Neuronal stem cell (in vitro differentiated cells): ENCODE measurements at regions not wholly inside any gene's neighbourhood (a gene's known extent, or its start where the extent isn't known, plus 50 kb on each side); places are given as distances from the start of the nearest gene placed in this dataset.

Source experiments
- DNase-seq: peaks from one replicate; pipeline ENCODE4 v3.0.0-alpha.2; 2013; ENCODE audit warnings: low spot score
- H2AFZ ChIP-seq: one replicate; pipeline ENCODE4 v1.6.1; 2013; ENCODE audit warnings: mild to moderate bottlenecking, low read length, inconsistent platforms
- H2AK5ac ChIP-seq: 2 replicates; pipeline ENCODE4 v1.6.1; 2013; ENCODE audit warnings: low read depth, mild to moderate bottlenecking, inconsistent platforms, low read length, moderate library complexity, mixed read lengths
- H2BK120ac ChIP-seq: 2 replicates; pipeline ENCODE4 v1.6.1; 2013; ENCODE audit warnings: low read depth, mild to moderate bottlenecking, inconsistent platforms, low read length, moderate library complexity, mixed read lengths
- H2BK12ac ChIP-seq: one replicate; pipeline ENCODE4 v1.6.1; 2013; ENCODE audit warnings: low read length, inconsistent platforms
- H2BK15ac ChIP-seq: 2 replicates; pipeline ENCODE4 v1.6.1; 2013; ENCODE audit warnings: mild to moderate bottlenecking, low read length, inconsistent platforms, mixed read lengths
- H2BK5ac ChIP-seq: one replicate; pipeline ENCODE4 v1.6.1; 2013; ENCODE audit warnings: inconsistent platforms, mild to moderate bottlenecking, low read length, moderate library complexity
- H3K14ac ChIP-seq: one replicate; pipeline ENCODE4 v1.6.1; 2013; ENCODE audit warnings: low read length, inconsistent platforms
- H3K18ac ChIP-seq: 2 replicates; pipeline ENCODE4 v1.6.1; 2013; ENCODE audit warnings: low read length, inconsistent platforms
- H3K23ac ChIP-seq: 2 replicates; pipeline ENCODE4 v1.6.1; 2013; ENCODE audit warnings: low read depth, mild to moderate bottlenecking, mixed read lengths, low read length, inconsistent platforms; ENCODE audit not compliant: poor library complexity
- H3K27ac ChIP-seq: replicated peaks from 3 replicates; pipeline ENCODE4 v1.5.1; 2013; ENCODE audit warnings: low read length, inconsistent platforms
- H3K27me3 ChIP-seq, 3 experiments: 2 replicates each; pipeline ENCODE4 v1.6.1; 2013; ENCODE audit warnings: low read length in 3 of 3, mild to moderate bottlenecking in 2 of 3, inconsistent platforms in 1 of 3, low read depth in 1 of 3, mixed read lengths in 1 of 3, moderate library complexity in 1 of 3; ENCODE audit not compliant: control insufficient read depth in 3 of 3, insufficient read depth in 3 of 3
- H3K36me3 ChIP-seq, 2 donors: replicated peaks in 1 of 2; 2 replicates each; pipeline ENCODE4 v1.6.1; 2013; ENCODE audit warnings: low read length in 2 of 2; ENCODE audit not compliant: control insufficient read depth in 2 of 2, insufficient read depth in 2 of 2
- H3K4ac ChIP-seq: 2 replicates; pipeline ENCODE4 v1.6.1; 2013; ENCODE audit warnings: inconsistent platforms, mild to moderate bottlenecking, low read length, moderate library complexity
- H3K4me1 ChIP-seq, 2 donors: 1 replicate in 1 of 2; 2 replicates in 1 of 2; pipeline ENCODE4 v1.6.1; 2013; ENCODE audit warnings: low read length in 2 of 2, low read depth in 1 of 2; ENCODE audit not compliant: control insufficient read depth in 2 of 2, insufficient read depth in 1 of 2
- H3K4me2 ChIP-seq: one replicate; pipeline ENCODE4 v1.6.1; 2013; ENCODE audit warnings: mild to moderate bottlenecking, low read length, inconsistent platforms; ENCODE audit not compliant: insufficient read depth, poor library complexity, severe bottlenecking
- H3K4me3 ChIP-seq, 2 donors: 2 replicates each; pipeline ENCODE4 v1.5.1; 2013; ENCODE audit warnings: low read length in 2 of 2, mild to moderate bottlenecking in 2 of 2, inconsistent platforms in 1 of 2, moderate library complexity in 1 of 2
- H3K79me1 ChIP-seq: one replicate; pipeline ENCODE4 v1.6.1; 2013; ENCODE audit warnings: low read depth, mild to moderate bottlenecking, inconsistent platforms, low read length, moderate library complexity
- H3K9ac ChIP-seq: one replicate; pipeline ENCODE4 v1.6.1; 2013; ENCODE audit warnings: mild to moderate bottlenecking, low read depth, low read length, inconsistent platforms; ENCODE audit not compliant: poor library complexity
- H3K9me3 ChIP-seq, 2 donors: replicated peaks in 1 of 2; 2 replicates each; pipeline versions ENCODE3 to v1.6.1; 2013; ENCODE audit warnings: low read length in 2 of 2, mild to moderate bottlenecking in 2 of 2, inconsistent platforms in 1 of 2, low read depth in 1 of 2, mixed read lengths in 1 of 2, moderate library complexity in 1 of 2; ENCODE audit not compliant: control insufficient read depth in 2 of 2, insufficient read depth in 1 of 2
- H4K8ac ChIP-seq: one replicate; pipeline ENCODE4 v1.6.1; 2013; ENCODE audit warnings: low read depth, mild to moderate bottlenecking, inconsistent platforms, low read length, moderate library complexity
- H4K91ac ChIP-seq: one replicate; pipeline ENCODE4 v1.6.1; 2013; ENCODE audit warnings: low read length, low read depth, mild to moderate bottlenecking, inconsistent platforms; ENCODE audit not compliant: poor library complexity
- WGBS, 2 donors: extraction: QIAGEN DNeasy Blood & Tissue Kit; methylation state at CpG; one replicate each; pipeline ENCODE4 v1.1.7; 2013; ENCODE audit warnings: missing lambda C conversion rate in 2 of 2, mixed read lengths in 1 of 2; ENCODE audit not compliant: insufficient read length in 2 of 2, insufficient replicate concordance in 1 of 2; ENCODE audit errors: extremely low coverage in 2 of 2; 5-methylcytosine and 5-hydroxymethylcytosine counted together

DNA sequence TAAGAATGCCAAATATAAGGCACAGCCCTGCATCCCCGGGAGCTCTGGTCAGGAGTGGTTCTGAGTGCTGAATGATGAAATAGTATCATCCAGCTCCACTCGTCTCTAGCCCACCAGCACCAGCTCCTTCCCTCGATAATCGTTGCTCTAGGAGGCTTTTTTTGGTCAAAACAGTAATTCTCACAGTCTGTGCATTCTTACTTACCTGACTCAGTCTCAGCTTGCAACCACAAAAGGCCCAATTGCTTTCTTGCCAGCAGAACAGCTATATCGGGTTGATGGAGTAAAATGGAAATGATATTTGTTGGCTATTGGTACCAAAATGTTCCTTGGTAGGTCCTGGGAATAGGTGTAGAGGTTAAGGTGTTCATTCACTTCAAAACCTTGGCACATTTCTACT lies 94.8 kb downstream of the BMP4 start:
- Histone ChIP-seq H3K18ac (no peak overlapping the region), H4K8ac (no peak overlapping the region), H3K79me1 (no peaks in the 10 kb centered on the region), H3K14ac (no peak overlapping the region), H2AK5ac (no peak overlapping the region), H3K27ac (no peak overlapping the region), H2BK120ac (no peak overlapping the region), H3K4me2 (no peak overlapping the region), H2BK15ac (no peak overlapping the region), H2BK12ac (no peak overlapping the region), H2AFZ (no peak overlapping the region), H3K36me3 (no peaks in the 10 kb centered on the region), H3K23ac (no peak overlapping the region), H3K4ac (no peak overlapping the region), H4K91ac (no peak overlapping the region), H3K9ac (no peak overlapping the region), H3K4me3 (no peak overlapping the region), H3K27me3 (no peaks in the 10 kb centered on the region), H3K9me3 (no peaks in the 10 kb centered on the region), H2BK5ac (no peak overlapping the region), H3K4me1 (no peaks in the 10 kb centered on the region)
- no peak for DNase-seq
- WGBS, 2 donors, result no CpG with 5 or more reads among the region's 5 CpGs

GRCh38 chr14:53858345-53858684 lies 98.3 kb downstream of the BMP4 start:
- Histone ChIP-seq H2BK12ac (no peak overlapping the region), H3K27me3 (no peaks in the 10 kb centered on the region), H3K27ac (no peak overlapping the region), H3K36me3 (no peaks in the 10 kb centered on the region), H3K4me1 (no peaks in the 10 kb centered on the region), H4K91ac (no peak overlapping the region), H3K9ac (no peak overlapping the region), H2AFZ (no peak overlapping the region), H2BK5ac (no peak overlapping the region), H3K4me2 (no peak overlapping the region), H2AK5ac (no peak overlapping the region), H3K79me1 (no peaks in the 10 kb centered on the region), H3K4ac (no peak overlapping the region), H3K9me3 (no peaks in the 10 kb centered on the region), H3K23ac (no peak overlapping the region), H3K14ac (no peak overlapping the region), H3K4me3 (no peak overlapping the region), H4K8ac (no peak overlapping the region), H2BK15ac (no peak overlapping the region), H3K18ac (no peak overlapping the region), H2BK120ac (no peak overlapping the region)
- DNase-seq, result no peak
- no CpG with 5 or more reads among the region's 1 CpG for WGBS, 2 donors

DNA sequence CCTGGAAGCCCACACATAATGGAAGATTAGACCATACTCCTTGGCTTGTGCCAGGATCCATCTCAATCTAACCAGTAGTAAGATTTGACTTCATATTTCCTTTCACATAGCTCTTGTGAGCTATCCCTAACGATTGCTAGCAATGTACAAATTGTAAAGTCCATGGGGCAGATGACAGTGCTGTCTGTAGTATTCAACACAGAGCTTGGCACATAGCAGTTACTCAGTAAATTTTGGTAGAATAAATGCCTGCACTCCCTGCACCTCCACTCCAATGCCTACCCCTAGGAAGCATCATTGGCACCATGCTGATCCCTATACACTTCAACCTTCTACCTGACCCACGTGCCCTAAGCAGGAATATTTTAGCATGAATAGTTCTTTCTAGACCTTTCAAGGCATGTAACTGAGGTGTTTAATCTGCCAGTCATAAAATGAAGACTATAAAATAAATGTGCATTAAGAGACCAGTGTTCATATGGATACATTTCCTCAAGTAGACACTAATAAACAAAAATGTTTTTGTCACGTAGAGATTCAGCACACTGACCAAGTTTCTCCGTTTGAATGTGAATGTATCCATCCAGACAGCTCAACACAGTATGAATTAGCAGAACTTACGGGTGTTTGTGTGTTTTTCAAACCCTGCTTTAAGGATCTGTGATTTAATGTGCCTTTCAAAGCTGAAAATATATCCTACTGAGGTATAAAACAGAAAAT lies 98.8 kb downstream of the BMP4 start:
- no CpG with 5 or more reads among the region's 5 CpGs for WGBS, 2 donors
- H3K4me1 ChIP-seq, result no peaks in the 10 kb centered on the region
- no peak overlapping the region for H3K23ac ChIP-seq
- no peak overlapping the region for H2AK5ac ChIP-seq
- H3K9me3 ChIP-seq, result no peaks in the 10 kb centered on the region
- no peak for DNase-seq
- H4K8ac ChIP-seq, result no peak overlapping the region
- H3K27ac ChIP-seq, result no peak overlapping the region
- H2BK15ac ChIP-seq, result no peak overlapping the region
- H3K14ac ChIP-seq, result no peak overlapping the region
- no peak overlapping the region for H3K9ac ChIP-seq
- no peak overlapping the region for H2BK5ac ChIP-seq
- H2BK120ac ChIP-seq, result no peak overlapping the region
- no peaks in the 10 kb centered on the region for H3K79me1 ChIP-seq
- no peak overlapping the region for H3K4me3 ChIP-seq
- H3K4me2 ChIP-seq, result no peak overlapping the region
- no peak overlapping the region for H2AFZ ChIP-seq
- H4K91ac ChIP-seq, result no peak overlapping the region
- H3K36me3 ChIP-seq, result no peaks in the 10 kb centered on the region
- no peak overlapping the region for H3K18ac ChIP-seq
- no peaks in the 10 kb centered on the region for H3K27me3 ChIP-seq
- H2BK12ac ChIP-seq, result no peak overlapping the region
- H3K4ac ChIP-seq, result no peak overlapping the region

GRCh38 chr14:53855574-53855973 lies 101.1 kb downstream of the BMP4 start:
- H3K36me3 ChIP-seq, result no peaks in the 10 kb centered on the region
- H3K18ac ChIP-seq, result no peak overlapping the region
- WGBS, 2 donors, result no CpG with 5 or more reads among the region's 2 CpGs
- no peak overlapping the region for H3K27ac ChIP-seq
- no peak overlapping the region for H2AFZ ChIP-seq
- DNase-seq, result no peak
- H2BK5ac ChIP-seq, result no peak overlapping the region
- no peak overlapping the region for H4K8ac ChIP-seq
- no peak overlapping the region for H2AK5ac ChIP-seq
- no peak overlapping the region for H3K4me2 ChIP-seq
- H3K23ac ChIP-seq, result no peak overlapping the region
- no peak overlapping the region for H2BK15ac ChIP-seq
- peaks cover 0 to 3% of the 10 kb centered on the region in 2 donors for H3K4me1 ChIP-seq
- no peak overlapping the region for H3K4me3 ChIP-seq
- H3K4ac ChIP-seq, result no peak overlapping the region
- H2BK12ac ChIP-seq, result no peak overlapping the region
- no peak overlapping the region for H3K9ac ChIP-seq
- H2BK120ac ChIP-seq, result no peak overlapping the region
- no peak overlapping the region for H3K14ac ChIP-seq
- H3K79me1 ChIP-seq, result no peaks in the 10 kb centered on the region
- H4K91ac ChIP-seq, result no peak overlapping the region
- no peaks in the 10 kb centered on the region for H3K9me3 ChIP-seq
- no peaks in the 10 kb centered on the region for H3K27me3 ChIP-seq
